ENCODE measurements at regions not wholly inside any gene's neighbourhood (a gene's known extent, or its start where the extent isn't known, plus 50 kb on each side); places are given as distances from the start of the nearest gene placed in this dataset.

- intact Hi-C loops (cut with micrococcal nuclease; ENCODE audit: unreplicated experiment) = no loop called here
- POLR2A ChIA-PET (ENCODE audit: low non-redundant PET) = no interaction called here
Measured at GRCh38 chr6:68080074-68080473, 555.0 kb upstream of the ADGRB3 start.

GRCh38 chr6:68077661-68078060 is 557.4 kb upstream of the ADGRB3 start:
- H3K9me3 ChIP-seq (ENCODE audit: low read depth, low read length, poor library complexity, severe bottlenecking) = no peaks in the 10 kb centered on the region
- H3K4me3 ChIP-seq (ENCODE audit: low read depth, low read length, poor library complexity, severe bottlenecking) = no peak overlapping the region
- H3K27ac ChIP-seq (ENCODE audit: low read depth, low read length, poor library complexity, severe bottlenecking) = no peak overlapping the region
- no peak for DNase-seq (ENCODE audit: low spot score)
- no peaks in the 10 kb centered on the region for H3K4me1 ChIP-seq (ENCODE audit: insufficient read depth, low read length, poor library complexity, severe bottlenecking)
- no TSS peak for BruUV-seq (replicated peaks)
- ChIA-PET CTCF (no interaction called here), POLR2A (ENCODE audit: low non-redundant PET) (interaction anchor here (0.6 kb wide), 1 partner anchor 16 kb away, joined by 3 read pairs; no protein-coding TSS in a partner anchor)
- H3K36me3 ChIP-seq (ENCODE audit: insufficient read depth, low read length, poor library complexity, severe bottlenecking) = no peaks in the 10 kb centered on the region
- H3K27me3 ChIP-seq (replicated peaks; ENCODE audit: insufficient read depth, low read depth, low read length, poor library complexity) = no peaks in the 10 kb centered on the region
- TF ChIP-seq CTCF (conservative IDR thresholded peaks at IDR 0.05; ENCODE audit: low read depth, low read length) (no peak), EZH2 (IDR thresholded peaks at IDR 0.05; ENCODE audit: borderline replicate concordance, low read depth, low read length, poor library complexity, severe bottlenecking) (no peak)
- intact Hi-C loops (cut with micrococcal nuclease; ENCODE audit: unreplicated experiment) = no loop called here

More at GRCh38 chr6:68080074-68080473, 555.0 kb upstream of the ADGRB3 start:
- DNase-seq (ENCODE audit: low spot score) = peak; percentile 6
- H3K4me3 ChIP-seq (ENCODE audit: low read depth, low read length, poor library complexity, severe bottlenecking) = no peak overlapping the region
- no peaks in the 10 kb centered on the region for H3K27me3 ChIP-seq (replicated peaks; ENCODE audit: insufficient read depth, low read depth, low read length, poor library complexity)
- CTCF ChIA-PET = no interaction called here
- H3K9me3 ChIP-seq (ENCODE audit: low read depth, low read length, poor library complexity, severe bottlenecking) = no peaks in the 10 kb centered on the region
- H3K36me3 ChIP-seq (ENCODE audit: insufficient read depth, low read length, poor library complexity, severe bottlenecking) = no peaks in the 10 kb centered on the region
- BruUV-seq (replicated peaks) = no TSS peak
- no peaks in the 10 kb centered on the region for H3K4me1 ChIP-seq (ENCODE audit: insufficient read depth, low read length, poor library complexity, severe bottlenecking)
- TF ChIP-seq CTCF (conservative IDR thresholded peaks at IDR 0.05; ENCODE audit: low read depth, low read length) = no peak
- no peak for TF ChIP-seq EZH2 (IDR thresholded peaks at IDR 0.05; ENCODE audit: borderline replicate concordance, low read depth, low read length, poor library complexity, severe bottlenecking)
- H3K27ac ChIP-seq (ENCODE audit: low read depth, low read length, poor library complexity, severe bottlenecking) = no peak overlapping the region

GRCh38 chr6:68071740-68072139 is 563.3 kb upstream of the ADGRB3 start:
- Histone ChIP-seq H3K36me3 (ENCODE audit: insufficient read depth, low read length, poor library complexity, severe bottlenecking) (no peaks in the 10 kb centered on the region), H3K4me3 (ENCODE audit: low read depth, low read length, poor library complexity, severe bottlenecking) (no peak overlapping the region), H3K27ac (ENCODE audit: low read depth, low read length, poor library complexity, severe bottlenecking) (no peak overlapping the region), H3K27me3 (replicated peaks; ENCODE audit: insufficient read depth, low read depth, low read length, poor library complexity) (no peaks in the 10 kb centered on the region), H3K9me3 (ENCODE audit: low read depth, low read length, poor library complexity, severe bottlenecking) (no peaks in the 10 kb centered on the region), H3K4me1 (ENCODE audit: insufficient read depth, low read length, poor library complexity, severe bottlenecking) (peaks cover 5% of the 10 kb centered on the region)
- no peak for DNase-seq (ENCODE audit: low spot score)
- intact Hi-C loops (cut with micrococcal nuclease; ENCODE audit: unreplicated experiment) = no loop called here
- CTCF ChIA-PET = no interaction called here
- BruUV-seq (replicated peaks) = no TSS peak
- no peak for TF ChIP-seq CTCF (conservative IDR thresholded peaks at IDR 0.05; ENCODE audit: low read depth, low read length)
- TF ChIP-seq EZH2 (IDR thresholded peaks at IDR 0.05; ENCODE audit: borderline replicate concordance, low read depth, low read length, poor library complexity, severe bottlenecking) = no peak
- POLR2A ChIA-PET (ENCODE audit: low non-redundant PET) = no interaction called here

All from A673 (cell line).